CD4-positive, alpha-beta T cell (primary cell): ENCODE measurements at regions not wholly inside any gene's neighbourhood (a gene's known extent, or its start where the extent isn't known, plus 50 kb on each side); places are given as distances from the start of the nearest gene placed in this dataset.

Experiments used
- ATAC-seq: fragments of 200-7000 bp; cut with Tn5 transposase; one replicate; pipeline ENCODE4 v1.10.0; 2022; ENCODE audit warnings: mild to moderate bottlenecking; ENCODE audit not compliant: poor library complexity
- CTCF ChIA-PET: fragments of 350-600 bp; sonication (Branson Sonifier 250); formaldehyde crosslinking; loops from one replicate; lab custom pipeline; 2021; ENCODE audit warnings: antibody characterized with exemption, inconsistent platforms; lab: Charles Lee
- POLR2A ChIA-PET: fragments of 350-600 bp; sonication (Branson Sonifier 250); formaldehyde crosslinking; loops from one replicate; lab custom pipeline; 2021; ENCODE audit warnings: antibody characterized with exemption, inconsistent platforms; lab: Charles Lee
- DNase-seq, 14 experiments: peaks; one replicate each; pipeline ENCODE4 v3.0.0-alpha.2; 2013 to 2020; ENCODE audit warnings: mixed read lengths in 2 of 14
- H3K27ac ChIP-seq, 2 donors: one replicate each; pipeline versions ENCODE4 v1.5.1 to v1.7.0; 2013; ENCODE audit warnings: low read length in 2 of 2, low read depth in 1 of 2, mild to moderate bottlenecking in 1 of 2
- H3K27me3 ChIP-seq, 2 experiments: 1 replicate in 1 of 2; 2 replicates in 1 of 2; pipeline versions ENCODE4 v1.6.1 to v1.7.0; 2013; ENCODE audit warnings: low read length in 2 of 2, control low read depth in 1 of 2, mild to moderate bottlenecking in 1 of 2, moderate library complexity in 1 of 2; ENCODE audit not compliant: insufficient read depth in 2 of 2, control insufficient read depth in 1 of 2
- H3K36me3 ChIP-seq: one replicate; pipeline ENCODE4 v1.6.1; 2013; ENCODE audit warnings: low read length, control low read depth; ENCODE audit not compliant: insufficient read depth
- H3K4me1 ChIP-seq: one replicate; pipeline ENCODE4 v1.6.1; 2013; ENCODE audit warnings: low read length, control low read depth; ENCODE audit not compliant: insufficient read depth
- H3K4me3 ChIP-seq: one replicate; pipeline ENCODE4 v1.5.1; 2013; ENCODE audit warnings: mild to moderate bottlenecking, low read length, moderate library complexity
- H3K9me3 ChIP-seq, 2 experiments: 1 replicate in 1 of 2; 2 replicates in 1 of 2; pipeline versions ENCODE4 v1.6.1 to v1.7.0; 2013; ENCODE audit warnings: low read length in 2 of 2, mild to moderate bottlenecking in 2 of 2, control low read depth in 1 of 2, moderate library complexity in 1 of 2; ENCODE audit not compliant: control insufficient read depth in 1 of 2, insufficient read depth in 1 of 2
- H3K27ac Mint-ChIP-seq: one replicate; pipeline ENCODE4 v1.8.0; 2020; ENCODE audit warnings: mixed read lengths
- H3K27me3 Mint-ChIP-seq: one replicate; pipeline ENCODE4 v1.8.0; 2021; ENCODE audit warnings: mixed read lengths
- H3K36me3 Mint-ChIP-seq: one replicate; pipeline ENCODE4 v1.8.0; 2021; ENCODE audit warnings: low read depth, mixed read lengths
- H3K4me1 Mint-ChIP-seq: one replicate; pipeline ENCODE4 v1.8.0; 2021; ENCODE audit warnings: low read depth, mixed read lengths
- H3K4me3 Mint-ChIP-seq: one replicate; pipeline ENCODE4 v1.8.0; 2020; ENCODE audit warnings: mild to moderate bottlenecking, mixed read lengths
- H3K9me3 Mint-ChIP-seq: one replicate; pipeline ENCODE4 v1.8.0; 2020; ENCODE audit warnings: mixed read lengths
- intact Hi-C, 2 experiments: fragments of 100-400 bp; cut with DNase I in 1 of 2; cut with micrococcal nuclease in 1 of 2; formaldehyde crosslinking; loops; one replicate each; pipeline versions ENCODE4 v1.15.1 to v1.9.0; 2023 to 2025; cut with DNase I, micrococcal nuclease
- TF ChIP-seq, protein P1 (sequence below): fragments of 200-600 bp; IDR thresholded peaks from one replicate; pipeline ENCODE4 v1.8.0; 2022; ENCODE audit warnings: antibody characterized with exemption, mild to moderate bottlenecking

DNA sequence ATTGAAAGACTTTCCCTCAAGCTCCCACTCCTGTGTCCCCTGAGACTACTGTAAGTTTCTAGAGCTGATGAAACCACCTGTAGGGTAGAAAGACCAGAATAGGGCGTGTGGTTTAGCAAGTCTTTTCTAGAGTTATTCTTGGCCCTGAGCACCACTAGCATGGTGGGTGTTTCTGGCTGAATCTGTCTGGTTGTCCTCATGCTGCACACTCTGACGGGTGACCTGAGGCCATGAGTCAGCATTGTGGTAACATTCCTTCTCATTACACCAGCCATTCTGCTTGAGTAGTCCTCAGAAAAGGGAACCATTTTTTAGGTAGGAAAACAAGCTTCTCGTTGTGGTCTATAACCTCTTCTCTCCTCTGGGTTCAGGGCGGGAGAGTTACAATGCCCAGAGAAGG, 250.3 kb downstream of the SNX13 start:
- TF ChIP-seq, protein P1, sequence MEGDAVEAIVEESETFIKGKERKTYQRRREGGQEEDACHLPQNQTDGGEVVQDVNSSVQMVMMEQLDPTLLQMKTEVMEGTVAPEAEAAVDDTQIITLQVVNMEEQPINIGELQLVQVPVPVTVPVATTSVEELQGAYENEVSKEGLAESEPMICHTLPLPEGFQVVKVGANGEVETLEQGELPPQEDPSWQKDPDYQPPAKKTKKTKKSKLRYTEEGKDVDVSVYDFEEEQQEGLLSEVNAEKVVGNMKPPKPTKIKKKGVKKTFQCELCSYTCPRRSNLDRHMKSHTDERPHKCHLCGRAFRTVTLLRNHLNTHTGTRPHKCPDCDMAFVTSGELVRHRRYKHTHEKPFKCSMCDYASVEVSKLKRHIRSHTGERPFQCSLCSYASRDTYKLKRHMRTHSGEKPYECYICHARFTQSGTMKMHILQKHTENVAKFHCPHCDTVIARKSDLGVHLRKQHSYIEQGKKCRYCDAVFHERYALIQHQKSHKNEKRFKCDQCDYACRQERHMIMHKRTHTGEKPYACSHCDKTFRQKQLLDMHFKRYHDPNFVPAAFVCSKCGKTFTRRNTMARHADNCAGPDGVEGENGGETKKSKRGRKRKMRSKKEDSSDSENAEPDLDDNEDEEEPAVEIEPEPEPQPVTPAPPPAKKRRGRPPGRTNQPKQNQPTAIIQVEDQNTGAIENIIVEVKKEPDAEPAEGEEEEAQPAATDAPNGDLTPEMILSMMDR, result no peak
- H3K27ac ChIP-seq, result no peak overlapping the region
- no peak overlapping the region for H3K4me3 Mint-ChIP-seq
- intact Hi-C loops, result loop anchor here in 1 of 2 experiments (10.0 kb wide), 1 partner anchor 65 kb away; no protein-coding TSS in a partner anchor
- POLR2A ChIA-PET, result no interaction called here
- H3K27me3 Mint-ChIP-seq, result no peaks in the 10 kb centered on the region
- H3K27ac Mint-ChIP-seq, result no peak overlapping the region
- no peaks in the 10 kb centered on the region for H3K36me3 ChIP-seq
- no peak for ATAC-seq
- no peaks in the 10 kb centered on the region for H3K36me3 Mint-ChIP-seq
- H3K4me1 Mint-ChIP-seq, result no peaks in the 10 kb centered on the region
- no peaks in the 10 kb centered on the region for H3K27me3 ChIP-seq
- H3K4me3 ChIP-seq, result no peak overlapping the region
- H3K4me1 ChIP-seq, result no peaks in the 10 kb centered on the region
- peak in 2 of 14 experiments; percentile 15 to 40 for DNase-seq
- no peaks in the 10 kb centered on the region for H3K9me3 Mint-ChIP-seq
- CTCF ChIA-PET, result no interaction called here
- no peaks in the 10 kb centered on the region for H3K9me3 ChIP-seq

DNA sequence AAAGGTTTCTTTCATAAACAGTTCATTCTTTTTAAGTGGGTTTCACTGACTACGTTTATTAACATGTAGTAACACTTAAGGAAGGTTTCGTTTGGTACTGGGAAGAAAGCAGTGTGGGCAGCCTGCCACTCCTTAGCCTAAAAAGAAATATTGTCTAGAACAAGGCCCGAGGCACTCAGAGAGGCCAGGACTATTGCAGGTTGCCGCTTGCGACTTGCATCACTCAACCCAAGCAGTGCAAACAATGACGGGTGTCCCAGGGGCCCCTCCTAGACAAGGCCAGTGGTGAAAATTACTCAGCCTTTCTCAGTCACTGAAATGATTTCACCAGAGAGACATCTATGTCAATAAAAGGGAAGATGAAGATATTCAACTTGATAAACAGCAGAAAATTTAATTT, 243.9 kb downstream of the SNX13 start:
- no peak for DNase-seq
- Histone ChIP-seq H3K4me3 (no peak overlapping the region), H3K9me3 (peaks cover 0 to 21% of the 10 kb centered on the region in 2 experiments), H3K27me3 (no peaks in the 10 kb centered on the region), H3K27ac (no peak overlapping the region), H3K36me3 (no peaks in the 10 kb centered on the region), H3K4me1 (no peaks in the 10 kb centered on the region)
- ChIA-PET CTCF (no interaction called here), POLR2A (no interaction called here)
- TF ChIP-seq, protein P1, result no peak
- intact Hi-C loops, result loop anchor here in 1 of 2 experiments (10.0 kb wide), 1 partner anchor 58 kb away; no protein-coding TSS in a partner anchor
- Mint-ChIP-seq H3K9me3 (peaks cover 6% of the 10 kb centered on the region), H3K36me3 (no peaks in the 10 kb centered on the region), H3K4me3 (no peak overlapping the region), H3K27me3 (peaks cover 5% of the 10 kb centered on the region), H3K4me1 (no peaks in the 10 kb centered on the region), H3K27ac (no peak overlapping the region)
- no peak for ATAC-seq

DNA sequence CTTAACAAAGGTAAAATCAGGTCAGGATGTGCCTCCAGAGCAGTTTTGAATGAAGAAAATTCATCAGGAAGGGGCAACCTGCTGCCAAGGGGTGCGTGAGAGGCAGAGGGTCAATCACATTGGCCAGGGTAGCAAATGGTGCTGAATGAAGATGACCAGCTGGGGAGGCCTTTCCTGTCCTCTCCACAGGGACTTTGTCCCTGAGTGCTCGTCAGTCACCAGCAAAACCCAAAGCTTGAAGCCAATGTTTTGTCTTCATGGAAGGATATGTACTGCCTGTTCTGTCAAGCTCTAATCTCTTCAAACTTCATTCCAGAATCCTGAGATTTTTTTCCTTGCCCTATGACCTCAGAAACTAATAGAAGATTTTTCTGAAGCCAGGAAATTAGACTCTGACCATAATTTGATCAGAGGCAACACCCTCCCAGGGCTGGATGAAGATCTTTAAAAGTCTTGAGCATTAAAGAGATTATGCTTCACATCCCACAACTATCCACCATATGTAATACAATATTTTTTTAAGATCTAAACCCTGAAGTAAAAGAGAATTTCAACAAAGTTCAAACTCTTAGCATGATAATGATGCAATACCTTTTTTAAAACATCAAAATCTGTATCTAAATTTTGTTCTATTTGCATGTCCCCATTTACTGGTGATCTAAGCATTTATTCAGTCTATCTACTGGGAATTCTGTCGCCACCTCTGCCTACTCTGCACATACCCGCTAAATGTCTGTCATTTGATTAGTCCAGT, 243.0 kb downstream of the SNX13 start:
- ATAC-seq, result no peak
- H3K4me1 Mint-ChIP-seq, result no peaks in the 10 kb centered on the region
- CTCF ChIA-PET, result no interaction called here

More for the DNA sequence above, 243.0 kb downstream of the SNX13 start:
- Mint-ChIP-seq H3K4me3 (no peak overlapping the region), H3K9me3 (peaks cover 6% of the 10 kb centered on the region), H3K27me3 (peaks cover 6% of the 10 kb centered on the region), H3K36me3 (no peaks in the 10 kb centered on the region), H3K27ac (no peak overlapping the region)
- Histone ChIP-seq H3K4me3 (no peak overlapping the region), H3K9me3 (peaks cover 0 to 21% of the 10 kb centered on the region in 2 experiments), H3K27me3 (no peaks in the 10 kb centered on the region), H3K4me1 (no peaks in the 10 kb centered on the region), H3K36me3 (no peaks in the 10 kb centered on the region), H3K27ac (no peak overlapping the region)
- intact Hi-C loops, result loop anchor here in 1 of 2 experiments (10.0 kb wide), 1 partner anchor 57 kb away; no protein-coding TSS in a partner anchor
- POLR2A ChIA-PET, result no interaction called here
- TF ChIP-seq, protein P1, result no peak
- no peak for DNase-seq
